Activated CD4-positive, alpha-beta memory T cell treated with anti-CD3 and anti-CD28 coated beads for 36 hours (primary cell): ENCODE measurements at regions not wholly inside any gene's neighbourhood (a gene's known extent, or its start where the extent isn't known, plus 50 kb on each side); places are given as distances from the start of the nearest gene placed in this dataset.

Source experiments
- CTCF ChIA-PET: fragments of 350-600 bp; sonication (Branson Sonifier 250); formaldehyde crosslinking; loops from one replicate; lab custom pipeline; 2021; ENCODE audit warnings: antibody characterized with exemption, inconsistent platforms; lab: Charles Lee
- POLR2A ChIA-PET: fragments of 350-600 bp; sonication (Branson Sonifier 250); formaldehyde crosslinking; loops from one replicate; lab custom pipeline; 2021; ENCODE audit warnings: antibody characterized with exemption; lab: Charles Lee
- DNase-seq: peaks from one replicate; pipeline ENCODE4 v3.0.0-alpha.2; 2020
- H3K27ac Mint-ChIP-seq: one replicate; pipeline ENCODE4 v1.8.0; 2021; ENCODE audit warnings: mixed read lengths
- H3K27me3 Mint-ChIP-seq: one replicate; pipeline ENCODE4 v1.8.0; 2021; ENCODE audit warnings: mixed read lengths
- H3K36me3 Mint-ChIP-seq: one replicate; pipeline ENCODE4 v1.8.0; 2021; ENCODE audit warnings: mixed read lengths
- H3K4me1 Mint-ChIP-seq: one replicate; pipeline ENCODE4 v1.8.0; 2021; ENCODE audit warnings: low read depth, mixed read lengths
- H3K4me3 Mint-ChIP-seq: one replicate; pipeline ENCODE4 v1.8.0; 2021; ENCODE audit warnings: mild to moderate bottlenecking, mixed read lengths
- H3K9me3 Mint-ChIP-seq: one replicate; pipeline ENCODE4 v1.8.0; 2021; ENCODE audit warnings: mixed read lengths
- intact Hi-C: fragments of 100-400 bp; cut with micrococcal nuclease; formaldehyde crosslinking; loops from one replicate; pipeline ENCODE4 v1.15.1; 2023

- ChIA-PET CTCF (no interaction called here), POLR2A (no interaction called here)
- Mint-ChIP-seq H3K36me3 (no peaks in the 10 kb centered on the region), H3K4me3 (no peak overlapping the region), H3K4me1 (no peaks in the 10 kb centered on the region), H3K27me3 (peaks cover 8% of the 10 kb centered on the region), H3K27ac (no peak overlapping the region), H3K9me3 (no peaks in the 10 kb centered on the region)
- DNase-seq = no peak
- intact Hi-C loops = no loop called here
Observed at GRCh38 chr1:162929177-162929576, 68.2 kb upstream of the CCDC190 start.

DNA sequence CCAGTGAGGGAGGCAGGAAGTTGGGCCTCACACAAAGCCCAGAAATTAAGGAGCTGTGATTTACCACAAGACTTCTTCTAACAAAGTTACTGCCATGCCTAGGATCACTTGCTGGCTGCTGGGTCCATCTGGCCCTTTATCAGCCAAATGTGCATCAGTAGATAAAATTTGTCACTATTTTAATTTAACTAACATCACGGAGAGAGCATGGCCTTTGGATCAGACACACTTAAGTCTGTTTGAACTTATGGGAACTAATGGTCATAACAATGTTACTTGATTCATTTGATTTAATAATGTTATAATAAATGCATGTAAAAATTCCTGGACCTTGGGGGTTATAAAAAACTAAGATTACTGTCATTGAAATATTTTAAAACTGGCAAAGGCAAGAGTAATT lies 67.2 kb upstream of the CCDC190 start:
- no peak for DNase-seq
- intact Hi-C loops = no loop called here
- Mint-ChIP-seq H3K27me3 (peaks cover 8% of the 10 kb centered on the region), H3K27ac (no peak overlapping the region), H3K4me1 (no peaks in the 10 kb centered on the region), H3K9me3 (no peaks in the 10 kb centered on the region), H3K36me3 (no peaks in the 10 kb centered on the region), H3K4me3 (no peak overlapping the region)
- ChIA-PET POLR2A (no interaction called here), CTCF (no interaction called here)

DNA sequence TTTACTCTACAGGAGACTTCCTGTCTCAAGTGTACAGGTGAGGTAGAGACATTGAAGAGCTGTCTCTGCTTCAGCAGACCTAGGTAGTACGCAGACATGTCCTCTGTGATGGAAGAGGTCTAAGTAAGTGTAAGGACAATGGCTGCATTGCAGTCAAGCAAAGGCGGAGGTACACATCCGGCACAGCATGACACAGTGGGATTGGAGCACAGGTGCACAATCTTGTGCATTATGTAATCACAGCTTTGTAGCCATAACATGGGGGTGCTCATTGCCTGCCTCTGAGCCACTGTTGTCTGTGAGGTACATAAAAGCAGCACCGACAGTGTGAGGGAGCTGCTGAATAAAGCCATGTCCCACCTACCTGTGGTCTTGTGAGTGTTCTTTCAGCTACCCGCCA lies 66.4 kb upstream of the CCDC190 start:
- CTCF ChIA-PET = no interaction called here
- peaks cover 3% of the 10 kb centered on the region for H3K4me1 Mint-ChIP-seq
- no peaks in the 10 kb centered on the region for H3K9me3 Mint-ChIP-seq
- POLR2A ChIA-PET = no interaction called here
- no peaks in the 10 kb centered on the region for H3K36me3 Mint-ChIP-seq
- H3K27me3 Mint-ChIP-seq = peaks cover 8% of the 10 kb centered on the region
- no peak overlapping the region for H3K27ac Mint-ChIP-seq
- H3K4me3 Mint-ChIP-seq = no peak overlapping the region
- no peak for DNase-seq
- intact Hi-C loops = no loop called here

GRCh38 chr1:162926906-162927305 lies 65.9 kb upstream of the CCDC190 start:
- ChIA-PET POLR2A (no interaction called here), CTCF (no interaction called here)
- no peaks in the 10 kb centered on the region for H3K36me3 Mint-ChIP-seq
- H3K27ac Mint-ChIP-seq = no peak overlapping the region
- no peak overlapping the region for H3K4me3 Mint-ChIP-seq
- intact Hi-C loops = no loop called here
- H3K27me3 Mint-ChIP-seq = peaks cover 8% of the 10 kb centered on the region
- H3K9me3 Mint-ChIP-seq = no peaks in the 10 kb centered on the region
- H3K4me1 Mint-ChIP-seq = peaks cover 7% of the 10 kb centered on the region
- no peak for DNase-seq

DNA sequence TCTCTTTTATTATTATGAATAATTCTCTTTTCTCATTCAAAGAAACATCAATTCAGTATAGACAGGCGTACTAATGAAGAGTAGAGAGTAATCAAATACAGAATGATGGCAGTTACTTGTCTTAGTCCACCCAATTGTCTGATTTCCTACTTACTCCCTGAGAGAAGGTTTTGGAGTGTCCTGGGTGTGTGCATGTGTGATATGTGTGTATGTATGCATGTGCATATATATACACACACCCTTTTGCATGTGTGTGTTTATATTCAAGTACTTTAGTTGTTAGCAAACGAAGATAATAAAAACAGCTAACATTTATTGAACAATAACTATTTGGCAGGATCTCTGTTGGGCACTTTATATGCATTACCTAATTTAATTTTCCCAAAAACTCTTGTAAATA lies 63.2 kb upstream of the CCDC190 start:
- Mint-ChIP-seq H3K9me3 (no peaks in the 10 kb centered on the region), H3K4me3 (no peak overlapping the region), H3K36me3 (no peaks in the 10 kb centered on the region), H3K4me1 (peaks cover 9% of the 10 kb centered on the region), H3K27me3 (no peaks in the 10 kb centered on the region), H3K27ac (no peak overlapping the region)
- ChIA-PET POLR2A (no interaction called here), CTCF (no interaction called here)
- intact Hi-C loops = no loop called here
- DNase-seq = no peak

DNA sequence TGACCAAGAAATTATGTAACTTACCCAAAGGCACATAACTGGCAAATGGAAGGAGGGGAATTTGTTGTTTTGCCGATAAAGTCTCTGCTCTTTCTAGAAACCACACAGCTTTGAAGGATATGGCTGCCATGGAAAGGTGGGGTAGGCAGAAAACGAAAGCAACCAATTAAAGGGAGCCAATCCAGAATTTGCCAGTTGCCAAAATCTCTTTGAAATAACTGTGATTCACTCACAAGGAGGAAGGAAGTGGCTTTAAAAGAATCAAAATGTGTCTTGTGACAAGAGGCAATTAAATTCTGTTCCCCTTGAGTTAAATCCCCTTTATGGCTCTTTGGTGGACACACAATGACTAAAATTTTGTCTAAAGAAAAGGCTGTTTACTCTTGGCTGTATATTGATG lies 61.2 kb upstream of the CCDC190 start:
- no peak for DNase-seq
- Mint-ChIP-seq H3K27me3 (peaks cover 12% of the 10 kb centered on the region), H3K9me3 (no peaks in the 10 kb centered on the region), H3K4me3 (no peak overlapping the region), H3K4me1 (peaks cover 9% of the 10 kb centered on the region), H3K36me3 (no peaks in the 10 kb centered on the region), H3K27ac (no peak overlapping the region)
- ChIA-PET CTCF (no interaction called here), POLR2A (no interaction called here)
- intact Hi-C loops = no loop called here

GRCh38 chr1:162921311-162921710 lies 60.3 kb upstream of the CCDC190 start:
- no peak overlapping the region for H3K4me3 Mint-ChIP-seq
- no peaks in the 10 kb centered on the region for H3K9me3 Mint-ChIP-seq
- CTCF ChIA-PET = no interaction called here
- intact Hi-C loops = no loop called here
- H3K36me3 Mint-ChIP-seq = no peaks in the 10 kb centered on the region
- DNase-seq = no peak
- H3K4me1 Mint-ChIP-seq = peaks cover 9% of the 10 kb centered on the region
- H3K27me3 Mint-ChIP-seq = peaks cover 16% of the 10 kb centered on the region
- POLR2A ChIA-PET = no interaction called here
- no peak overlapping the region for H3K27ac Mint-ChIP-seq

- H3K9me3 Mint-ChIP-seq = no peaks in the 10 kb centered on the region
- CTCF ChIA-PET = no interaction called here
- intact Hi-C loops = no loop called here
- no peak overlapping the region for H3K27ac Mint-ChIP-seq
- no peaks in the 10 kb centered on the region for H3K36me3 Mint-ChIP-seq
- POLR2A ChIA-PET = no interaction called here
- H3K27me3 Mint-ChIP-seq = peaks cover 17% of the 10 kb centered on the region
- no peak overlapping the region for H3K4me3 Mint-ChIP-seq
- peaks cover 9% of the 10 kb centered on the region for H3K4me1 Mint-ChIP-seq
- DNase-seq = no peak
Observed at GRCh38 chr1:162919034-162919433, 58.1 kb upstream of the CCDC190 start.

DNA sequence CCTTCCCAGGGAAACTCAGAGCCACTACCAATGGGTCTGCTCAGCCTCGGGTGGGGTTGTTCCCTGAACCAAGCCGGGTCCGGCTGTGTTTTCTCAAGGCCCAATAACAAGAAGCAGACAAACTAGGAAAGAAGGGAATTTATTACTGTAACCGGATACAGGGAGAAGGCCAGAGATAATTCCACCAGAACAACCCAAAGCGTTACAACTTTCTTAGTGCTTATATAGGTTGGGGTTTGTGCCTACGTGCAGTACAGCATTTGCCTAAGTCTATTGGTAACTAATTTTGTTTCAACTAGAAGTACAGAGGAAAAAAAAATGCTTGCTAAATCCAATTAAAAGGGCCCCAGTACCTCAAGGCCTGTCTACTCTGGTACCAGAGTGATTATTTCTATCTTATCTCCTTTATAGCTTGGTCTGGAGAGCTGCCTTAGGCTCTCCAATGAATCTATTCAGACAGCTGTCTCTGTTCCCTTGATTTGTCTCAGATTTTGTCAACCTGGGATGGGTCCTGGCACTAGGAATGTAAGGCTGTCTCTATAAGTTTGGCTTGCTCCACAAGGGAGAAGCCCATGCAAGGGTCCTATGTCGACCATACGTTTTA lies 57.3 kb upstream of the CCDC190 start:
- CTCF ChIA-PET = no interaction called here
- H3K36me3 Mint-ChIP-seq = no peaks in the 10 kb centered on the region
- POLR2A ChIA-PET = no interaction called here
- peaks cover 17% of the 10 kb centered on the region for H3K27me3 Mint-ChIP-seq
- H3K9me3 Mint-ChIP-seq = no peaks in the 10 kb centered on the region
- no peak overlapping the region for H3K4me3 Mint-ChIP-seq
- intact Hi-C loops = no loop called here
- no peak for DNase-seq
- H3K27ac Mint-ChIP-seq = no peak overlapping the region
- peaks cover 9% of the 10 kb centered on the region for H3K4me1 Mint-ChIP-seq

DNA sequence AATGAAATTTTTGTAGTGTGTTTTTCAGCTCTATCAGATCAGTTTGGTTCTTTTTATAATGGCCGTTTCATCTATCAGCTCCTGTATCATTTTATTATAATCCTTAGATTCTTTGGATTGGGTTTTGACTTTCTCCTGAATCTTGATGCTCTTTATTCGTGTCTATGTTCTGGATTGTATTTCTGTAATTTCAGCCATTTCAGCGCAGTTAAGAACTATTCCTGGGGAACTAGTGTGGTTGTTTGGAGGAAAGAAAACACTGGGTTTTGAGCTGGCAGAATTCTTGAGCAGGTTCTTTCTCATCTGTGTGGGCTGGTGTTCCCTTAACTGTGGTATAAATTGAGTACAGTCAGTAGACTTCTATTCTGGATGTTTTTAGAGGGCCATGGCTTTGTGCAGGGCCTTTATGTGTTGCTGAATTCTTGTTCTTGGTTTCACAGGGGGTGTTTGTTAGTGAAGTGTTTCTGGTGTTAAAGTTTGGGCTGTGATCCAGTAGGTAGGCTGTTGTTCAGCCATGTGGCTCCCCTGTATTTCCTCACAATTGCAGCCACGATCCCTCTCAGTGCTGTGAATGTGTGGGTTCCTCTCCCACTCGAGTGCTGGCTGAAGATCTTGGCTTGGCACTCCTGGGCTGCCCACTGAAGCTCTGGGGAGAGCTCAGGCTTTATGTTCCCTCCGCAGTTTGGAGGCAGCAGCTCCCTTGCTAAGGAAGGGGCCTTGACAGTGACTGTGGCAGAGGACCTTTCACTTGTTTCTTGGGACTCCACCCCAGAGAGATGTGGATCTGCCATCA lies 56.0 kb upstream of the CCDC190 start:
- H3K4me1 Mint-ChIP-seq = peaks cover 3% of the 10 kb centered on the region
- peaks cover 5% of the 10 kb centered on the region for H3K9me3 Mint-ChIP-seq
- H3K36me3 Mint-ChIP-seq = peaks cover 4% of the 10 kb centered on the region
- H3K27ac Mint-ChIP-seq = no peak overlapping the region
- CTCF ChIA-PET = no interaction called here
- peaks cover 17% of the 10 kb centered on the region for H3K27me3 Mint-ChIP-seq
- POLR2A ChIA-PET = no interaction called here
- intact Hi-C loops = no loop called here
- H3K4me3 Mint-ChIP-seq = no peak overlapping the region
- DNase-seq = no peak

DNA sequence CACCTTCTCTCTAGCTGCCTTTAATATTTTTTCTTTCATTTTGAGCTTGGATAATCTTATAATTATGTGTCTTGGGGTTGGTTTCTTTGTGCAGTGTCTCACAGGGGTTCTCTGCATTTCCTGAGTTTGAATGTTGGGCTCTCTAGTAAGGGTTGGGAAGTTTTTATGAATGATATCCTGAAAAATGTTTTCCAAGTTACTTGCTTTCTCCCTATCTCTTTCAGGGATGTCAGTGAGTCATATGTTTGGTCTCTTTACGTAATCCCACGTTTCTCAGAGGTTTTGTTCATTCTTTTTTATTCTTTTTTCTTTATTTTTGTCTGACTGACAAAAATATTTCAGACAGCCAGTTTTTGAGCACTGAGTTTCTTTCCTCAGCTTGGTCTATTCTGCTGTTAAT lies 55.4 kb upstream of the CCDC190 start:
- H3K4me3 Mint-ChIP-seq = no peak overlapping the region
- peaks cover 7% of the 10 kb centered on the region for H3K9me3 Mint-ChIP-seq
- intact Hi-C loops = no loop called here
- H3K4me1 Mint-ChIP-seq = no peaks in the 10 kb centered on the region
- H3K36me3 Mint-ChIP-seq = peaks cover 5% of the 10 kb centered on the region
- no peak overlapping the region for H3K27ac Mint-ChIP-seq
- ChIA-PET POLR2A (no interaction called here), CTCF (no interaction called here)
- no peak for DNase-seq
- peaks cover 17% of the 10 kb centered on the region for H3K27me3 Mint-ChIP-seq

GRCh38 chr1:162914601-162915000 lies 53.6 kb upstream of the CCDC190 start:
- POLR2A ChIA-PET = no interaction called here
- H3K9me3 Mint-ChIP-seq = peaks cover 7% of the 10 kb centered on the region
- DNase-seq = no peak
- H3K4me3 Mint-ChIP-seq = no peak overlapping the region
- CTCF ChIA-PET = interaction anchor here (1.3 kb wide), 1 partner anchor 60 kb away, joined by 3 read pairs; no protein-coding TSS in a partner anchor
- no peaks in the 10 kb centered on the region for H3K4me1 Mint-ChIP-seq
- H3K36me3 Mint-ChIP-seq = peaks cover 5% of the 10 kb centered on the region
- intact Hi-C loops = no loop called here
- H3K27ac Mint-ChIP-seq = no peak overlapping the region
- peaks cover 17% of the 10 kb centered on the region for H3K27me3 Mint-ChIP-seq

GRCh38 chr1:162913345-162913744 lies 52.4 kb upstream of the CCDC190 start:
- ChIA-PET POLR2A (no interaction called here), CTCF (no interaction called here)
- no peak overlapping the region for H3K27ac Mint-ChIP-seq
- intact Hi-C loops = no loop called here
- no peak for DNase-seq
- no peak overlapping the region for H3K4me3 Mint-ChIP-seq
- H3K4me1 Mint-ChIP-seq = no peaks in the 10 kb centered on the region
- peaks cover 7% of the 10 kb centered on the region for H3K9me3 Mint-ChIP-seq
- peaks cover 11% of the 10 kb centered on the region for H3K27me3 Mint-ChIP-seq
- peaks cover 5% of the 10 kb centered on the region for H3K36me3 Mint-ChIP-seq
